ENCODE measurements at regions not wholly inside any gene's neighbourhood (a gene's known extent, or its start where the extent isn't known, plus 50 kb on each side); places are given as distances from the start of the nearest gene placed in this dataset.

GRCh38 chr6:132133736-132134445 is 182.7 kb upstream of the CCN2 start:
- Mint-ChIP-seq H3K36me3 (no peaks in the 10 kb centered on the region), H3K27ac (no peak overlapping the region), H3K4me1 (ENCODE audit: unreplicated experiment) (peaks cover 17% of the 10 kb centered on the region), H3K4me3 (no peak overlapping the region), H3K27me3 (no peaks in the 10 kb centered on the region), H3K9me3 (peaks cover 7% of the 10 kb centered on the region)
- DNase-seq (ENCODE audit: extremely low spot score, unreplicated experiment): no peak
- no peak for TF ChIP-seq CTCF (conservative IDR thresholded peaks at IDR 0.05)

- peaks cover 17% of the 10 kb centered on the region for H3K4me1 Mint-ChIP-seq (ENCODE audit: unreplicated experiment)
- no peak overlapping the region for H3K4me3 Mint-ChIP-seq
- no peaks in the 10 kb centered on the region for H3K36me3 Mint-ChIP-seq
- no peak for DNase-seq (ENCODE audit: extremely low spot score, unreplicated experiment)
- H3K9me3 Mint-ChIP-seq: peaks cover 7% of the 10 kb centered on the region
- H3K27ac Mint-ChIP-seq: no peak overlapping the region
- TF ChIP-seq CTCF (conservative IDR thresholded peaks at IDR 0.05): no peak
- no peaks in the 10 kb centered on the region for H3K27me3 Mint-ChIP-seq
Measured at GRCh38 chr6:132132924-132133639, 181.9 kb upstream of the CCN2 start.

GRCh38 chr6:132132422-132132821 is 181.2 kb upstream of the CCN2 start:
- Mint-ChIP-seq H3K4me3 (no peak overlapping the region), H3K4me1 (ENCODE audit: unreplicated experiment) (peaks cover 17% of the 10 kb centered on the region), H3K27me3 (no peaks in the 10 kb centered on the region), H3K36me3 (no peaks in the 10 kb centered on the region), H3K9me3 (peaks cover 7% of the 10 kb centered on the region), H3K27ac (no peak overlapping the region)
- DNase-seq (ENCODE audit: extremely low spot score, unreplicated experiment): no peak
- no peak for TF ChIP-seq CTCF (conservative IDR thresholded peaks at IDR 0.05)

- Mint-ChIP-seq H3K9me3 (peaks cover 7% of the 10 kb centered on the region), H3K27me3 (no peaks in the 10 kb centered on the region), H3K4me3 (no peak overlapping the region), H3K27ac (peak overlapping the region; percentile 66), H3K4me1 (ENCODE audit: unreplicated experiment) (peaks cover 17% of the 10 kb centered on the region), H3K36me3 (no peaks in the 10 kb centered on the region)
- DNase-seq (ENCODE audit: extremely low spot score, unreplicated experiment): no peak
- TF ChIP-seq CTCF (conservative IDR thresholded peaks at IDR 0.05): no peak
Measured at GRCh38 chr6:132131758-132132157, 180.6 kb upstream of the CCN2 start.

- DNase-seq (ENCODE audit: extremely low spot score, unreplicated experiment): no peak
- TF ChIP-seq CTCF (conservative IDR thresholded peaks at IDR 0.05): no peak
- Mint-ChIP-seq H3K4me1 (ENCODE audit: unreplicated experiment) (peaks cover 17% of the 10 kb centered on the region), H3K36me3 (no peaks in the 10 kb centered on the region), H3K4me3 (no peak overlapping the region), H3K9me3 (peaks cover 7% of the 10 kb centered on the region), H3K27ac (peak overlapping the region; percentile 66), H3K27me3 (no peaks in the 10 kb centered on the region)
Measured at GRCh38 chr6:132131351-132131750, 180.2 kb upstream of the CCN2 start.
